K562 (cell line): ENCODE measurements at regions not wholly inside any gene's neighbourhood (a gene's known extent, or its start where the extent isn't known, plus 50 kb on each side); places are given as distances from the start of the nearest gene placed in this dataset.

Experiments
- CBFB ChIP-seq: sonication (generic); formaldehyde crosslinking; IDR thresholded peaks from 2 replicates; pipeline ENCODE4 v1.4.0; 2020; ENCODE audit warnings: mild to moderate bottlenecking, missing genetic modification reagents
- PHTF2 ChIP-seq: fragments of 250-450 bp; sonication (Bioruptor Pico); IDR thresholded peaks from 2 replicates; pipeline ENCODE4 v1.5.0; 2021; ENCODE audit warnings: mild to moderate bottlenecking
- TEAD4 ChIP-seq, 2 experiments: sonication (generic) in 1 of 2; formaldehyde crosslinking in 1 of 2; IDR thresholded peaks; 2 replicates each; pipeline versions ENCODE4 v1.6.1 to v1.8.0; 2012 to 2022; ENCODE audit warnings: borderline replicate concordance in 1 of 2, inconsistent platforms in 1 of 2, low read length in 1 of 2, mild to moderate bottlenecking in 1 of 2, missing genetic modification reagents in 1 of 2
- ZNF121 ChIP-seq: sonication (generic); formaldehyde crosslinking; conservative IDR thresholded peaks from 2 replicates; pipeline ENCODE4 v1.8.0; 2022; ENCODE audit warnings: missing genetic modification reagents
- ZNF224 ChIP-seq: sonication (generic); formaldehyde crosslinking; IDR thresholded peaks from 2 replicates; pipeline ENCODE4 v1.8.0; 2022; ENCODE audit warnings: mild to moderate bottlenecking, missing genetic modification reagents
- TF ChIP-seq, protein P1 (sequence below), 3 experiments: IDR thresholded peaks in 2 of 3; conservative IDR thresholded peaks in 1 of 3; 2 replicates each; pipeline ENCODE4 v1.5.1; 2011 to 2012; ENCODE audit warnings: low read length in 3 of 3, mild to moderate bottlenecking in 3 of 3, control low read depth in 2 of 3, improper control_type of control experiment in 1 of 3, inconsistent platforms in 1 of 3, low read depth in 1 of 3, mixed read lengths in 1 of 3, moderate library complexity in 1 of 3; ENCODE audit not compliant: insufficient read depth in 2 of 3
- TF ChIP-seq, protein P2 (sequence below): sonication (generic); formaldehyde crosslinking; IDR thresholded peaks from 2 replicates; pipeline ENCODE4 v1.8.0; 2022; ENCODE audit warnings: mild to moderate bottlenecking, missing genetic modification reagents
- TF ChIP-seq, protein P3 (sequence below): IDR thresholded peaks from 3 replicates; pipeline ENCODE4 v1.6.1; 2011; ENCODE audit warnings: borderline replicate concordance, mild to moderate bottlenecking; ENCODE audit not compliant: insufficient read length, insufficient read depth

DNA sequence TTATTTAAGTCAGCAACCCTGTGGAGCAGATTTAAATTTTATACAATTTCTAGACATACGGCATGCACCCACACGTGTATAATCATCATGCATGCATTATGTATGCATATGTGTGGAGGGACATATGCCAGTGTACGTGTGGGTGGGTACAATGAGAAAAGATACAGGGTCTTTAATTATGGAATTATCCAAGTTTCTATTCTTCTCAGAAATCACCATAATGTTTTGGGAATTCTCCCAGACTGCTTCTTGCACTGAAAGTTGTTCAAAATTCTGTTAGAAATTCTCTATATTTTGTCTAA is 63.9 kb upstream of the TMEM18 start:
- TF ChIP-seq, protein P1, sequence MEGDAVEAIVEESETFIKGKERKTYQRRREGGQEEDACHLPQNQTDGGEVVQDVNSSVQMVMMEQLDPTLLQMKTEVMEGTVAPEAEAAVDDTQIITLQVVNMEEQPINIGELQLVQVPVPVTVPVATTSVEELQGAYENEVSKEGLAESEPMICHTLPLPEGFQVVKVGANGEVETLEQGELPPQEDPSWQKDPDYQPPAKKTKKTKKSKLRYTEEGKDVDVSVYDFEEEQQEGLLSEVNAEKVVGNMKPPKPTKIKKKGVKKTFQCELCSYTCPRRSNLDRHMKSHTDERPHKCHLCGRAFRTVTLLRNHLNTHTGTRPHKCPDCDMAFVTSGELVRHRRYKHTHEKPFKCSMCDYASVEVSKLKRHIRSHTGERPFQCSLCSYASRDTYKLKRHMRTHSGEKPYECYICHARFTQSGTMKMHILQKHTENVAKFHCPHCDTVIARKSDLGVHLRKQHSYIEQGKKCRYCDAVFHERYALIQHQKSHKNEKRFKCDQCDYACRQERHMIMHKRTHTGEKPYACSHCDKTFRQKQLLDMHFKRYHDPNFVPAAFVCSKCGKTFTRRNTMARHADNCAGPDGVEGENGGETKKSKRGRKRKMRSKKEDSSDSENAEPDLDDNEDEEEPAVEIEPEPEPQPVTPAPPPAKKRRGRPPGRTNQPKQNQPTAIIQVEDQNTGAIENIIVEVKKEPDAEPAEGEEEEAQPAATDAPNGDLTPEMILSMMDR (IDR thresholded peaks at IDR 0.05 in 2 of 3, conservative IDR thresholded peaks at IDR 0.05 in 1 of 3; ENCODE audit: insufficient read depth in 2 of 3, low read depth in 1 of 3, low read length in 3 of 3): no peak
- TF ChIP-seq, protein P2, sequence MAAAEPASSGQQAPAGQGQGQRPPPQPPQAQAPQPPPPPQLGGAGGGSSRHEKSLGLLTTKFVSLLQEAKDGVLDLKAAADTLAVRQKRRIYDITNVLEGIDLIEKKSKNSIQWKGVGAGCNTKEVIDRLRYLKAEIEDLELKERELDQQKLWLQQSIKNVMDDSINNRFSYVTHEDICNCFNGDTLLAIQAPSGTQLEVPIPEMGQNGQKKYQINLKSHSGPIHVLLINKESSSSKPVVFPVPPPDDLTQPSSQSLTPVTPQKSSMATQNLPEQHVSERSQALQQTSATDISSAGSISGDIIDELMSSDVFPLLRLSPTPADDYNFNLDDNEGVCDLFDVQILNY (CRISPR knock-in tag): no peak
- TF ChIP-seq, protein P3, sequence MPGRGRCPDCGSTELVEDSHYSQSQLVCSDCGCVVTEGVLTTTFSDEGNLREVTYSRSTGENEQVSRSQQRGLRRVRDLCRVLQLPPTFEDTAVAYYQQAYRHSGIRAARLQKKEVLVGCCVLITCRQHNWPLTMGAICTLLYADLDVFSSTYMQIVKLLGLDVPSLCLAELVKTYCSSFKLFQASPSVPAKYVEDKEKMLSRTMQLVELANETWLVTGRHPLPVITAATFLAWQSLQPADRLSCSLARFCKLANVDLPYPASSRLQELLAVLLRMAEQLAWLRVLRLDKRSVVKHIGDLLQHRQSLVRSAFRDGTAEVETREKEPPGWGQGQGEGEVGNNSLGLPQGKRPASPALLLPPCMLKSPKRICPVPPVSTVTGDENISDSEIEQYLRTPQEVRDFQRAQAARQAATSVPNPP: no peak
- TF ChIP-seq ZNF224 (CRISPR knock-in tag): no peak
- TF ChIP-seq CBFB (CRISPR knock-in tag): no peak
- no peak for TF ChIP-seq PHTF2 (CRISPR knock-in tag)
- no peak for TF ChIP-seq ZNF121 (CRISPR knock-in tag)
- no peak for TF ChIP-seq TEAD4 (IDR thresholded peaks at IDR 0.05; ENCODE audit: low read length)
- no peak for TF ChIP-seq TEAD4 (CRISPR knock-in tag; IDR thresholded peaks at IDR 0.05; ENCODE audit: borderline replicate concordance)
